ENCODE measurements at regions not wholly inside any gene's neighbourhood (a gene's known extent, or its start where the extent isn't known, plus 50 kb on each side); places are given as distances from the start of the nearest gene placed in this dataset.

DNA sequence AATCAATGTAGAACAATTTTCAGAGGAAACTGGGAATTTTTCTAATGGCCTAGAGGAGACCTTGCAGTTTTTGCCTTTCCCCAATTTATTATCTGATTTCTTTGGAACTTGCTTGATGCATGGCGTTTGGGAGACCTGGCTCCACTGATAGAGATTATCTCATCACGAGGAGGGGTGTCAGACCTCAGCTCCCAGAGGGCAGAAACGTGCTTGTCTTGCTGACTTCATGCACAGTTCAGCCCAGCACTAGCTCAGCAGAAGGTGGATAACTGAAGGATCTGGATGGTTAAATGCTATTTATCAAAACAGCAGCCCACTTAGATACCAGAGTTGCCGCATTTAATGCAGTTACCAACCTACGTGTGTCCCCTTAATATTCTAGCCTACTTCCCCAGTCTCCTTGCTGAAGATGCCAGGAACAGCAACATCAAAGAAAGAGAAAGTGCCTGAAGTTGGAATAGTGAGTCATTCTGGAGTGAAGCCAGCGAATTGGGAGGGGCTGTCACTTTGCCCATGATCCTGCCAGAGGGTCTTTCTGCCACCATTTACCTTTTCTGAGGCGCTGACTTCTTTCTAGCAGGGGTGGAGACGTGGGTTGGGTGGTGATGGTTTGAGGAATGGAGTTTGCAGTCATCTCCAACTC, 133.5 kb upstream of the CADM1 start:
- TF ChIP-seq, protein P1, sequence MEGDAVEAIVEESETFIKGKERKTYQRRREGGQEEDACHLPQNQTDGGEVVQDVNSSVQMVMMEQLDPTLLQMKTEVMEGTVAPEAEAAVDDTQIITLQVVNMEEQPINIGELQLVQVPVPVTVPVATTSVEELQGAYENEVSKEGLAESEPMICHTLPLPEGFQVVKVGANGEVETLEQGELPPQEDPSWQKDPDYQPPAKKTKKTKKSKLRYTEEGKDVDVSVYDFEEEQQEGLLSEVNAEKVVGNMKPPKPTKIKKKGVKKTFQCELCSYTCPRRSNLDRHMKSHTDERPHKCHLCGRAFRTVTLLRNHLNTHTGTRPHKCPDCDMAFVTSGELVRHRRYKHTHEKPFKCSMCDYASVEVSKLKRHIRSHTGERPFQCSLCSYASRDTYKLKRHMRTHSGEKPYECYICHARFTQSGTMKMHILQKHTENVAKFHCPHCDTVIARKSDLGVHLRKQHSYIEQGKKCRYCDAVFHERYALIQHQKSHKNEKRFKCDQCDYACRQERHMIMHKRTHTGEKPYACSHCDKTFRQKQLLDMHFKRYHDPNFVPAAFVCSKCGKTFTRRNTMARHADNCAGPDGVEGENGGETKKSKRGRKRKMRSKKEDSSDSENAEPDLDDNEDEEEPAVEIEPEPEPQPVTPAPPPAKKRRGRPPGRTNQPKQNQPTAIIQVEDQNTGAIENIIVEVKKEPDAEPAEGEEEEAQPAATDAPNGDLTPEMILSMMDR (IDR thresholded peaks at IDR 0.05): no peak
- TF ChIP-seq EP300 (IDR thresholded peaks at IDR 0.05): no peak
